ENCODE measurements at regions not wholly inside any gene's neighbourhood (a gene's known extent, or its start where the extent isn't known, plus 50 kb on each side); places are given as distances from the start of the nearest gene placed in this dataset.

DNA sequence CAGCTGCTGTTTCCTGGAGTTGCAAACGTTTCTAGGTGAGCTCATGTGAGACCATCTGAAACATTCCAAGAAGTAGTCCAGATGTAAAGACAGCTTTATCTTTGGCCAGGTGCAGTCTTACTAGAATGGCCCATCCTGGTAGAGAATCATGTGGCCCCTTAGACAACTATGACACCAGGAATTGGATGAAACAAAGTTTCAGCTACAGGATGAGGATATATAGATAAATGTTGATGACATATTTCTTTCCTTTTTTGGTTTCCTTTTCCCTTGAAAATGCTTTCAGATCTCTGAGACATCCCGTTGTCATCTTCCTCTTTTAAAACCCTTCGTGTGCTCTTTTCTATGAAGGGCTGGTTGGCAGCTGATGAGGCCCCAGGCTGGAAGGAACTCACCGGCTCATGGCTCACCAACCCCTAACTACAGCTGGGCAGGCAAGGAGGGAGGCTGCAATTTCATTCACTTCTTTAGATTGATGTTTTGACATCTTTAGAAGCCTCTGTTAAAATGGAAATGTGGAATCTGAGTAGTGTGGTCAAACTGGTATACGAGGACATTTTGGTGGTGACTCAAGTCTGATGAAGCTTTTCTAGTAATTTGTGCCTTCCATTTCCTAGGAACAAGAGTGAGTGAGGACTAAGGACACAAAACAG lies 167.9 kb upstream of the TNFAIP3 start:
- H3K4me1 ChIP-seq (ENCODE audit: control insufficient read depth, insufficient read depth, low read length) = peaks cover 9% of the 10 kb centered on the region

DNA sequence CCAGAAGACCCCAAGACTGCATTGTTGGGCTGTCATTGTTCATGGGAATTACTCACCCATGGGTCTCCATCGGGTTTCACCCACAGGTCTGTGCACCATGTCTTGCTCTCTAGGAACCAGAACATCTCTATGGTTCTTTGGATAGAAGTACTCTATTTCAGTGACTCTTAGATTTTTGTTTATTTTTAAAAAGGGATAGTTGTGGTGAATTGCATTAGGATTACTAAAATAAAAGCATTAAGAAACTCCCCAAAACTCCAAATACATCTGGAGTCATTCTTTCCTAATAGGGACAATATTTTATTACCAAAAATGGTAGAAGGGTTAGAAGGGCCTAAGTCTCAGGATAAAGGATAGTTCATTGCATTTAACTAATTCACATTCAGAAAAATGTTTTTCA lies 166.9 kb upstream of the TNFAIP3 start:
- H3K27me3 ChIP-seq (ENCODE audit: control insufficient read depth, insufficient read depth, low read length) = no peaks in the 10 kb centered on the region
- no peak for DNase-seq
- no peaks in the 10 kb centered on the region for H3K36me3 ChIP-seq (ENCODE audit: control insufficient read depth, insufficient read depth, low read length)
- no CpG with 5 or more reads among the region's 1 CpG for WGBS (ENCODE audit: insufficient coverage, low lambda C conversion rate)
- no peak overlapping the region for H3K4me3 ChIP-seq (ENCODE audit: low read length)
- peaks cover 17% of the 10 kb centered on the region for H3K4me1 ChIP-seq (ENCODE audit: control insufficient read depth, insufficient read depth, low read length)
- H3K9me3 ChIP-seq (ENCODE audit: control insufficient read depth, low read depth, low read length) = no peaks in the 10 kb centered on the region
- no peak overlapping the region for H3K27ac ChIP-seq (ENCODE audit: low read length)

More for the DNA sequence above, 167.9 kb upstream of the TNFAIP3 start:
- Histone ChIP-seq H3K27me3 (ENCODE audit: control insufficient read depth, insufficient read depth, low read length) (no peaks in the 10 kb centered on the region), H3K36me3 (ENCODE audit: control insufficient read depth, insufficient read depth, low read length) (no peaks in the 10 kb centered on the region), H3K9me3 (ENCODE audit: control insufficient read depth, low read depth, low read length) (no peaks in the 10 kb centered on the region), H3K4me3 (ENCODE audit: low read length) (no peak overlapping the region), H3K27ac (ENCODE audit: low read length) (no peak overlapping the region)
- WGBS (ENCODE audit: insufficient coverage, low lambda C conversion rate) = 100% methylated on average over 2 of the region's 5 CpGs
- DNase-seq = no peak

DNA sequence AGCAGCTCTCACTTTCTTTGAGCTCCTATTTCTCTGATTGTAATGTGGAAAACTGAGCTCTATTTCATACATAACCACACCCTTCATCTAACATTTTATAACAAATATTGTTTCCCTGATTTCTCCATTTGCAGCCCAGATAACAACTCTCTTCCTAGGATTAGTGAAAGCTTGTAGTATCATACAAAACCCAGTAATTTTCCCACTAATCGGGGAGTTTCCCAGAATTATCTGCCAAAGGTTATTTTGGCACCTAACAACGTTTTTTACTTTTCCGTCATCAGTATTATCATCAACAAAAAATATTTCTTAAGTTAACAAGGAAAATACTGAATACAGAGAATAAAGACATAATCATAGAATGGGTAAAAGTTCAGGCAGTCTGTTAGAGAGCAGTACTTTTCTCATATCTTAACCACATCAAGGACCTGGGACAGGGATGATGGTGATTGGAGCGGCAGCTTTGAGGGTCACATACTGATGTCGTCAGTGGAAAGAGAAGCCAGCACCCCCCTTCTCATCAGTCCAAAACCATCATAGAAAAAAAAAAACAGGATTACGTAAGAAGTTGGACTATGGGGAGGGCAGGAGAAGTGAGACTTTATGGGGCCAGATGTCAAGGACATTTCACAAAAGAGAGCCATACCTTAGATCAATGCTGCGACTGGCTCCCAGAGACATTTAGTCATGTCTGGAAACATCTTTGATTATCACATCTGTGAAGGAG lies 166.1 kb upstream of the TNFAIP3 start:
- H3K27me3 ChIP-seq (ENCODE audit: control insufficient read depth, insufficient read depth, low read length) = no peaks in the 10 kb centered on the region
- WGBS (ENCODE audit: insufficient coverage, low lambda C conversion rate) = 86% methylated on average over 2 of the region's 7 CpGs
- no peaks in the 10 kb centered on the region for H3K9me3 ChIP-seq (ENCODE audit: control insufficient read depth, low read depth, low read length)
- no peaks in the 10 kb centered on the region for H3K36me3 ChIP-seq (ENCODE audit: control insufficient read depth, insufficient read depth, low read length)
- no peak for DNase-seq
- H3K27ac ChIP-seq (ENCODE audit: low read length) = no peak overlapping the region
- H3K4me1 ChIP-seq (ENCODE audit: control insufficient read depth, insufficient read depth, low read length) = peaks cover 24% of the 10 kb centered on the region
- H3K4me3 ChIP-seq (ENCODE audit: low read length) = no peak overlapping the region

DNA sequence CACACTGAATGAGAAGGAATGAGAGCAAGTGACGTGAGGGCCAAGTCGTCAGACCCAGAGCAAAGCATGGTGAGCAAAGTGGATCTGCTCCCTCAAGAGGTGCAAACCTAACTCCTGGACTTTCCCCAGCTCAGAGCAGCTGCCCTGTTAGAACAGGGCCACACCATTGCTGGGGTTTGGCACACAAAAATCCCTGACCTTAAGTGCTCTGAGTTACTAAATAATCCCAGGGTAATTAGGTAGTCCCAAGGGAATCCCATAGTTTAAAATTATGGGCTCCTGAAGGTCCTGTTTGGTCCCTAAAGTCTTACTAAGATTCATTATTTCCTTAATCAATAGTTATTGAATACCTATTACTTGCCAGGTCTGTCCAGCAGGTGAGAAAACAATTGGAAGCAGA lies 165.1 kb upstream of the TNFAIP3 start:
- DNase-seq = no peak
- Histone ChIP-seq H3K9me3 (ENCODE audit: control insufficient read depth, low read depth, low read length) (no peaks in the 10 kb centered on the region), H3K36me3 (ENCODE audit: control insufficient read depth, insufficient read depth, low read length) (no peaks in the 10 kb centered on the region), H3K27me3 (ENCODE audit: control insufficient read depth, insufficient read depth, low read length) (no peaks in the 10 kb centered on the region), H3K4me1 (ENCODE audit: control insufficient read depth, insufficient read depth, low read length) (peaks cover 22% of the 10 kb centered on the region), H3K27ac (ENCODE audit: low read length) (no peak overlapping the region), H3K4me3 (ENCODE audit: low read length) (no peak overlapping the region)
- no CpG with 5 or more reads among the region's 2 CpGs for WGBS (ENCODE audit: insufficient coverage, low lambda C conversion rate)

DNA sequence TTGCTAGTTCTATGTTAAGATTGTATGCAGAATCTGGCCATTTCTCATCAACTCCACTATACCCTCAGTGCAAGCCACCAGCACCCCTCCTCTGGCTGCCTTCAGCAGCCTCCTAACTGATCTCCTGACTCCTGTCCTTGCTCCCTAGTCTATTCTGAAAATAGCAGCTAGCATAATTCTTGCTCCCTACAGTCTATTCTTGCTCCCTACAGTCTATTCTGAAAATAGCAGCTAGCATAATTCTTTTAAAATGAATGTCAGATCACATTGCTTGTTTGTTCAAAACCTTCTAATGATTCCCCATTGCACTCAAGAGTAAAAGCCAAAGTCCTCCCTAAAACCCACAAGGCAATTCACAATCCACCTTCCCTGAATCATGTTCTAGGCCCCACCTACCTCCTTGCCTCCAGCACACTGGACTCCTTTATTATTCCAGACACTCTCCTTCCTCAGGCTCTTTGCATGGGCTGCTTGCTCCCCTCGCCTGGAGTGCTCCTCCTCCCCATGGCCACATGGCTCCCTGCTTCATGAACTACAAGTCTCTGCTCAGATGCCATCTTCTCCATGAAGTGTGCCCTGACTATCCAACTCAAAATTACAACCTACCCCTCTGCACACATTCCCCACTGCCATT lies 164.2 kb upstream of the TNFAIP3 start:
- H3K4me1 ChIP-seq (ENCODE audit: control insufficient read depth, insufficient read depth, low read length) = peaks cover 15% of the 10 kb centered on the region
- WGBS (ENCODE audit: insufficient coverage, low lambda C conversion rate) = no CpG with 5 or more reads among the region's 1 CpG

DNA sequence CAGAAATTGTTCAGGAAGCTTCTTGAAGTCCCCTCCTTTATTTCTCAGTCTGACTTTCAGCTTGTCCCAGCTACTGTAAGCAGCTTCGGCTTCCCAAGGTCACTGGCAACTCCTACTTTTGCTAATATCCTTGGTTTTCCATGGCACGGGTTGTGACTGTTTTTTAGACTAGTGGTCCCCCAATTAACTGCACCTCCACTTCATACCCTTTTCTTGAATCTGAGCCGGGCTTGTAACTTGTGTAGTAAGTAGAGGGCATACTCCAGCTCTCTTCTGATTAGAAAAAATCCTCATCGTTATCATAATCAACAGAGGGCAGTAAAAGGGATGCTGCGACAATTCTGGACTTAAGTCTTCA lies 162.3 kb upstream of the TNFAIP3 start:
- no CpG with 5 or more reads among the region's 5 CpGs for whole genome bisulfite sequencing (ENCODE audit: insufficient coverage, low lambda C conversion rate)
- H3K4me1 ChIP-seq (ENCODE audit: control insufficient read depth, insufficient read depth, low read length) = peaks cover 20% of the 10 kb centered on the region
- no peaks in the 10 kb centered on the region for H3K36me3 ChIP-seq (ENCODE audit: control insufficient read depth, insufficient read depth, low read length)
- DNase-seq = no peak
- no peaks in the 10 kb centered on the region for H3K27me3 ChIP-seq (ENCODE audit: control insufficient read depth, insufficient read depth, low read length)
- H3K27ac ChIP-seq (ENCODE audit: low read length) = peak overlapping the region; percentile 49
- no peak overlapping the region for H3K4me3 ChIP-seq (ENCODE audit: low read length)
- no peaks in the 10 kb centered on the region for H3K9me3 ChIP-seq (ENCODE audit: control insufficient read depth, low read depth, low read length)

More for the DNA sequence above, 164.2 kb upstream of the TNFAIP3 start:
- no peak overlapping the region for H3K4me3 ChIP-seq (ENCODE audit: low read length)
- no peaks in the 10 kb centered on the region for H3K36me3 ChIP-seq (ENCODE audit: control insufficient read depth, insufficient read depth, low read length)
- H3K27ac ChIP-seq (ENCODE audit: low read length) = no peak overlapping the region
- H3K27me3 ChIP-seq (ENCODE audit: control insufficient read depth, insufficient read depth, low read length) = no peaks in the 10 kb centered on the region
- peak in 1 of 2 donors; percentile 37 for DNase-seq
- no peaks in the 10 kb centered on the region for H3K9me3 ChIP-seq (ENCODE audit: control insufficient read depth, low read depth, low read length)

DNA sequence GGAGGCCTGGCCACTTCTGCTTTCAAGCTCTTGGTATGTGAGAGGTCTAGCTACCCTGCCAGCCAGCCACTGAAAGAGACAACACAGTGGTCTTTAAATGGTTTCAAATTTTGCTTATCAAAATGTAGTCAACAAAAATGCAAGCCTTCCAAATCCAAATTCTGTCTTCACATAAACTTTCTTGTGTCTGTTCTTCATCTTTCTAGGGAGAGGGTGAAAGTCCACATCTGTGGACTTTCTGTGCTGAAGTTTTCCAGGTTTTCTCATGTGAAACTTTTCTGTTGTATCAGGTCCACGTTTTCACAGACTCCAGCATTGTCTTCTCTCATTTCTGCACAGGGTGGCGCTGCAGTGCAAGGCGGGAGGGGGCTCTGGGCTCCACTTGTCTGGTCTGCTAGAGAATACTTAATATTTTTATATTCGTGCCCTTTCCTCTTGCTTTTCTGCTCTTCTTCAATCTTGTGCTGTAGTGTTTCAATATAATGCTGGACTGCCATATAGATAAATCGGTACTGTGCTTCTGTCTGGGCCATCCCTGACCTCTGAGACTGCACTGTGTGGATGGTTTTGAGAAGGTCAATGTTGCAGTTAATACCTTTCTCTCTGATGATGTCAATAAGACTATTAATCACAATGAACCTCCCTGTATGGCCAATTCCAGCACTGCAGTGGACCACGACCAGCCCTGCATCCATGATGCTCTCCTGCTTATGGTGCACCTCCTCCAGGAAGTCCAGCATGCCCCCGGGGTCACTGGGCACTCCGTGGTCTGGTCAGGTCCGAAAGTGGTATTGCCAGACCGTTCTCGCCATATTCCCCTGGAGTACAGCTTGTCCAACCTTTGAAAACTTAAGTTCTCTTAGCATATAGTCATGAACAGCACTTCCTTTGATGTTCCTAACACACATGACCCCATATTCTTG lies 161.6 kb upstream of the TNFAIP3 start:
- no peaks in the 10 kb centered on the region for H3K9me3 ChIP-seq (ENCODE audit: control insufficient read depth, low read depth, low read length)
- no peaks in the 10 kb centered on the region for H3K27me3 ChIP-seq (ENCODE audit: control insufficient read depth, insufficient read depth, low read length)
- peak; percentile 56 to 71 for DNase-seq
- 14% methylated on average over 1 of the region's 11 CpGs for WGBS (ENCODE audit: insufficient coverage, low lambda C conversion rate)
- H3K27ac ChIP-seq (ENCODE audit: low read length) = peak overlapping the region; percentile 49
- peaks cover 20% of the 10 kb centered on the region for H3K4me1 ChIP-seq (ENCODE audit: control insufficient read depth, insufficient read depth, low read length)
- H3K4me3 ChIP-seq (ENCODE audit: low read length) = no peak overlapping the region
- H3K36me3 ChIP-seq (ENCODE audit: control insufficient read depth, insufficient read depth, low read length) = no peaks in the 10 kb centered on the region

DNA sequence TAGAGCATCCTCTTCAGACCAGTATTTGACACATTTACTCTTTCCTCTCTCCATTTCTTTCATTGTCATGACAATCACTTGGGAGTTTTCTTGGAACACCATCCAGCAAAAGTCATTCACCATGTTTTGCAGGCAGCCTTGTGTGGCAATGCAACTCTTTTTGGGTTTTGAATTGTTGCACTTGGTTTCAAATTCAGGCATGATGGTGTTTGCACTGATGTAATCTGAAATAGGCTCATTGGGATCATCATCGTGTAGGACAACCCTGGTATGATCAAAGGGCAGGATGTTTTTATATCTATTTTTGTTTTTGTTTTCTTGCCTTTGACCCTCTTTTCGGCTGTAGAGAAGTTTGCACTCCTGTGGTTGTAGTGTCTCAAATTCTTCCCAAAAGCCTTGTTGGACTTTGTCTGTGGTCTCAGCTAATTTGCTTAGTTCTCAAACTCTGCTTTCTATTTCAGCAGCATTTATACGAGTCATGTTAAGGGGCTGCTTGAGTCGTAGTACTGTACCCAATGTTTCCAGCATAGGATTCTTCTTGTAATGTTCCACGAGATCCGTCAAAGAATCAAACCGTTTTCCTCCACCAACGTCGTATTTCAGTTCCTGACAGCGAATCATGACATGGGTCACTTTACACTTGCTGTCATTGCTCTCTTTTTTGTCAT lies 160.8 kb upstream of the TNFAIP3 start:
- DNase-seq = no peak
- no peak overlapping the region for H3K27ac ChIP-seq (ENCODE audit: low read length)
- peaks cover 20% of the 10 kb centered on the region for H3K4me1 ChIP-seq (ENCODE audit: control insufficient read depth, insufficient read depth, low read length)
- H3K9me3 ChIP-seq (ENCODE audit: control insufficient read depth, low read depth, low read length) = no peaks in the 10 kb centered on the region
- WGBS (ENCODE audit: insufficient coverage, low lambda C conversion rate) = 79% methylated on average over 8 of the region's 10 CpGs
- no peaks in the 10 kb centered on the region for H3K27me3 ChIP-seq (ENCODE audit: control insufficient read depth, insufficient read depth, low read length)
- H3K4me3 ChIP-seq (ENCODE audit: low read length) = no peak overlapping the region
- no peaks in the 10 kb centered on the region for H3K36me3 ChIP-seq (ENCODE audit: control insufficient read depth, insufficient read depth, low read length)

DNA sequence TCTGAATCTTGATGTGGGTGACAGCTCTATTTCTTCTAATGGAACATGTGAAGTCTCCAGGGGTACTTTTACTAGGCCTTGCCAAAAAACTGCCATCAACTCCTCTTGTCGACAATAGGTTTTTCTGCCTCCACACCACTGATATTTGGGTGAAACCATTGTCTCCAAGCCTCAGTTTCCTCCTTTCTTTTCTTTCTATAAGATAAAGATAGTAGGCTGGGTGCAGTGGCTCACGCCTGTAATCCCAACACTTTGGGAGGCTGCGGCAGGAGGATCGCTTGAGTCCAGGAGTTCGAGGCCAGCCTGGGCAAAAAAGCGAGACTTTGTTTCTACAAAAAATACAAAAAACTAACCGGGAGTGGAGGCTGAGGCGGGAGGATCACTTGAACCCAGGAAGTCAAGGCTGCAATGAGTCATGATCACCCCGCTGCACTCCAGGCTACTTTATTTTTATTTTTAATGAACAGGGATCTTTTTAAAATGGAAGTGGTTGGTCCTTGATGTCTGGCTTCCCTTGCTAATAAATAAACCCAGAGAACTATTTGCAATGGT lies 159.9 kb upstream of the TNFAIP3 start:
- peaks cover 20% of the 10 kb centered on the region for H3K4me1 ChIP-seq (ENCODE audit: control insufficient read depth, insufficient read depth, low read length)
- no peaks in the 10 kb centered on the region for H3K9me3 ChIP-seq (ENCODE audit: control insufficient read depth, low read depth, low read length)
- no peak overlapping the region for H3K27ac ChIP-seq (ENCODE audit: low read length)
- no peak for DNase-seq
- no peaks in the 10 kb centered on the region for H3K36me3 ChIP-seq (ENCODE audit: control insufficient read depth, insufficient read depth, low read length)
- H3K4me3 ChIP-seq (ENCODE audit: low read length) = no peak overlapping the region
- no CpG with 5 or more reads among the region's 9 CpGs for WGBS (ENCODE audit: insufficient coverage, low lambda C conversion rate)
- H3K27me3 ChIP-seq (ENCODE audit: control insufficient read depth, insufficient read depth, low read length) = no peaks in the 10 kb centered on the region

Measured in large intestine (tissue), 3 donors.